ENCODE measurements at regions not wholly inside any gene's neighbourhood (a gene's known extent, or its start where the extent isn't known, plus 50 kb on each side); places are given as distances from the start of the nearest gene placed in this dataset.

DNA sequence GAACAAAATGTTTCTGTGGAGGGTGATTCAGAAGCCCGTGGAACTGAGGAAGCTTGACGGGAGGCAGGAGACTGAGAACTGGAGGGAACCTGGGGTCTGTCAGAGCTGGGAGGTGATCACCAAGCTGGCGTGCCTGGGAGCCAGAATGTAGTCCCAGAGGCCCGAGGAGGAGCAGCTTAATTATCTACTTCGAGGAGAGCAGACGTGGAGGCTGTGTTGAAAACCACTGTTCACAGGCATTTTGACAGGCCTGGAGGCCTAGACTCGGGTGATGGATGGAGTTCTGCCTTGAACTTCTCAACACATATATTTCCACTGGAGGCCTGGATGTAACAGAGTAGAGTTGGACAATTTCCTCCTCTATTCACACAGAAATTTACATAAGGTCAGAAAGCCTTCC is 177.7 kb upstream of the SALL1 start:
- FAIRE-seq (no peak), DNase-seq (ENCODE audit: insufficient read length) (no peak)
- TF ChIP-seq POLR2A (IDR thresholded peaks at IDR 0.05; ENCODE audit: low read depth, low read length) (no peak), TAF1 (IDR thresholded peaks at IDR 0.05; ENCODE audit: borderline replicate concordance, low read depth, low read length) (no peak), POLR2AphosphoS5 (IDR thresholded peaks at IDR 0.05; ENCODE audit: low read depth, low read length) (no peak)

DNA sequence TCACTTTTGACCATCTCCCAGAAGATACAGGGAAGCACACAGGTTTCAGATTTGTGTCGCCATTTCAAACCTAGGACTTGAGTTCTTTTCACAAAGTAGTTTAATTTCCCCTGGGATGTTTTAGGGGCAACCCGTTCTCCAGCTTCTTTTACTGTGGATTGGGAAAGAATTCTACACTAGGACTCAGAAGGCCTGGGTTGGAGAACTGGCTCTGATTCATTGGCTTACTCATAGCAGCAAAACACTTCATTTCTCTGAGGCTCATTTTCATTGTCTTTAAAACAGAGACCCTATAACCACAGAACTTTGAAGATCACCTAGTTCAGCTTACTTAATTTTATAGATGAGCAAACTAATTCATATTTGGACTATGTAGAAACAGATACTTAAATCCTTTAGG is 175.9 kb upstream of the SALL1 start:
- no peak for FAIRE-seq
- TF ChIP-seq POLR2A (IDR thresholded peaks at IDR 0.05; ENCODE audit: low read depth, low read length) (no peak), POLR2AphosphoS5 (IDR thresholded peaks at IDR 0.05; ENCODE audit: low read depth, low read length) (no peak), TAF1 (IDR thresholded peaks at IDR 0.05; ENCODE audit: borderline replicate concordance, low read depth, low read length) (no peak)
- no peak for DNase-seq (ENCODE audit: insufficient read length)

DNA sequence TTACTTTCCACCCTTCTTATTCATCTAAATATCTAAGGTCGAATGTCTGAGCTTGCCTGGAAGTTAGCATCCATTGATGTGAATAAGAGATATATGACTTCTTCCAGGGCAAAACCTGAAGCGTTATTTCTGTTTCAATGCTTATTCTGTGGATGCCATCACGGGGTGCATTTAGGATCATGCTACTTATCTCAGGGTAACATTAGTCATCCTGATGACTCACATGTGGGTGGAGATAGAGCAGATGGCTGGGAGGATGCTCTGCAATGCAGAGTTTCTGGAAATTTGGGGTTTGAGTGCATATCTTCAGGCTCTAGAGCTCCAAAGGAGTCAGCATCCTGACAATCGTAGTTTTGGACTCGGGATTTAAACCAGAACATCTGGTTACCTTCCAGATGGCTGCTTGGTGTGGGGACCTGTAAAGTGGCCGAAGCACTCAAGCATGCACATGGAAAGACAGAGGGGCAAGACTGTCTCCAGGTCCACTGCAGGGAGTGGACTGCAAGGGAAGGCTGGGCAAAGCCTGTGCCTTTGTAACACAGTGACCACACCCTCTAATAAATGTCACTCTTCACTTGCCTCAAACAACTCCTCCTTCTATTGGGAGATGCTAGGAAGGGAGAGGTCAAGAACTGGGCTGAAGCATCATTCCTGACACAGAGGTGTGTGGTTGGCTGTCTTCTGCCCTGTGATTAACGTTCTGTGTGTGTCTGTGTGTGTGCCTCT is 175.2 kb upstream of the SALL1 start:
- DNase-seq (ENCODE audit: insufficient read length) (no peak), FAIRE-seq (no peak)
- TF ChIP-seq POLR2AphosphoS5 (IDR thresholded peaks at IDR 0.05; ENCODE audit: low read depth, low read length) (no peak), POLR2A (IDR thresholded peaks at IDR 0.05; ENCODE audit: low read depth, low read length) (no peak), TAF1 (IDR thresholded peaks at IDR 0.05; ENCODE audit: borderline replicate concordance, low read depth, low read length) (no peak)

DNA sequence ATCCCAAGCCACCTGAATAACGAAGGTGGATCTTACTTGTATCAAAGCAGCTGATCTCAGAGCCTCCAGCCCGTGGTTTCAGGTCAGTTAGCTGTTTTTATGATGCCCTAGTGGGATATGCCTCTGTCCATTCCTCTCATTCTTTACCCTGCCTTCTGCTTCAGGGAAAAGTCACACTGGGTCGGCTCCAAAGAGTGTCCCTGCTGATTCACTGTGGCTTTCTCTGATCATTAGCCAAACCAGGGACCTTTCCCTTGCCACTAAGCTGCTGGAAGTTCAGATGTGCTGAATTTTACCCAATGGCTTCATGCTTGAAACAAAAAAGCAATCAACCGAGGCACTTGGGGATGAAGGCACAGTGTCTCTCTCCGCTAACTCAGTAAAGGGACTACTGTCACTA is 170.2 kb upstream of the SALL1 start:
- TF ChIP-seq POLR2AphosphoS5 (IDR thresholded peaks at IDR 0.05; ENCODE audit: low read depth, low read length) (no peak), TAF1 (IDR thresholded peaks at IDR 0.05; ENCODE audit: borderline replicate concordance, low read depth, low read length) (no peak), POLR2A (IDR thresholded peaks at IDR 0.05; ENCODE audit: low read depth, low read length) (no peak)
- no peak for FAIRE-seq
- DNase-seq (ENCODE audit: insufficient read length) = no peak

DNA sequence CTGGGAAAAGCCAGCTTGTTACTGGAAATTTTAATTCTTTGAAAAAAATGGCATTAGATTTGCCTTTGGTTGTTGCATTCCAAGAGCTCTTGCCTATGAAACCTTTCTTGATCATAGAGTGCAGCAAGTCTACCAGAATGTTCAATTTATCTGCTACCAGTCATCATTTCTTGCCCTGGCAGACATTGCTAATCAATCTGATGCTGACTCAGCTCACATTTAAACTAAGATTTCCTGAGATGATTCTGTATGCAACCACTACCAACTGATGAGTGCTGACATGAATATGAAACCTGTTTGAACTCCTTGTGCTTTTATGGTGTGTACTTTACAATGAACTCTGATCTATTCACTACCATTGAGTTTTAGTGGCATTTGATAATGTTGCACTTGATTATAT is 166.5 kb upstream of the SALL1 start:
- FAIRE-seq = no peak
- DNase-seq (ENCODE audit: insufficient read length) = no peak

DNA sequence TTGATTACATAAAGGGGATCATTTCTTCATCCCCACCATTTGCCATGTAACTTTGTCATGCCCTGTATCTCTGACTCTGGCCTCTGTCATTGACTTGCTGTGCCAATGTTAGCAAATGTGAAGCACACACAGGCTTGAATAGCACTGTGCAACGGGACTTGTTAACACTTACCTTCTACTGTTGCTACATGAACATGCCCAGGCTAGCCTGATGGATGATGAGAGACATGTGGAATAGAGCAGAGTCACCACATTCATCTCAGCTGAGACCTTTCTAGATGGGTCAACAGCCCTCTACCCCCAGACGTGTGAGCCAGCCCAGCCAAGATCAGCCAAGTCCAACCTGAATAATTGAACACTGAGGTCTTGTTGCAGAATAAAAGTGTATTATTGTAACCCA is 162.1 kb upstream of the SALL1 start:
- FAIRE-seq (no peak), DNase-seq (ENCODE audit: insufficient read length) (no peak)
- TF ChIP-seq TAF1 (IDR thresholded peaks at IDR 0.05; ENCODE audit: borderline replicate concordance, low read depth, low read length) (no peak), POLR2AphosphoS5 (IDR thresholded peaks at IDR 0.05; ENCODE audit: low read depth, low read length) (no peak), POLR2A (IDR thresholded peaks at IDR 0.05; ENCODE audit: low read depth, low read length) (no peak)

More for the DNA sequence above, 166.5 kb upstream of the SALL1 start:
- TF ChIP-seq POLR2A (IDR thresholded peaks at IDR 0.05; ENCODE audit: low read depth, low read length) = no peak
- TF ChIP-seq TAF1 (IDR thresholded peaks at IDR 0.05; ENCODE audit: borderline replicate concordance, low read depth, low read length) = no peak
- TF ChIP-seq POLR2AphosphoS5 (IDR thresholded peaks at IDR 0.05; ENCODE audit: low read depth, low read length) = no peak

DNA sequence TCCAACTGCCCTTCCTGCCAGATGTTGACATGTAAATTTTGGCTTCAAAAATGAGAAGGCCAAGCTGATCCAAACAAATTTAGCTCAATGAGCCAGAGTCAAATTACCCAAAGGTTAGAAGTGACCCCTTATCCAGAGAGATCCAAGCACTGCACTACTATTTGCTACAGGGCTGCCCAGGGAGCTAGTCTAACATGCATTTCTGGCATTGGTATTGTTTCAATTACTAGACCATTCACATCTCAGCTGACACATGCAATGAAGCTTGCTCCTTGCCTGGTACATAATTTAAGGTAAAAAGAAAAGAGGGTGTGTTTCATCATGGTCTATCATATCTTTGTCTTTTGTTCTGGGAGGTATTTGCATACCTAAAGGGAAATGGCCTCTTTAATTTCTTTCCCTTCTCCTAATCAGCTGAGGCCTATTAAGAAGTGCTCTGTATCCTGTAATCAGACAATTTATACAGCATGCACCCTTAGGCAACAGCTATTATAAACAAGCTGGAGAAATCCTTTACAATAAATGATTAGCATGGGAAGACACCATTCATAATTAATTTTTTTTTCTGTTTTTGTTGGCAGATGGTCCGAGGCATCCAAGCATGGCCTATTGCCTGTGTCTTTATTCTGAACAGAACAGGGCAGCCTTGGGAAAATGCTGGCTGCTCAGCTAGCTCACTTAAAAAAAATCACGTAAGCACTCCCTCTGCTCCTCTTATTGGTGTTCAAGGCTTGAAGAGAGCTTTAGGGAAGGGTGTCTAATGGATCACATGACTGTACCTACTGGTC is 161.5 kb upstream of the SALL1 start:
- DNase-seq (ENCODE audit: insufficient read length) (no peak), FAIRE-seq (no peak)
- TF ChIP-seq TAF1 (IDR thresholded peaks at IDR 0.05; ENCODE audit: borderline replicate concordance, low read depth, low read length) (no peak), POLR2AphosphoS5 (IDR thresholded peaks at IDR 0.05; ENCODE audit: low read depth, low read length) (no peak), POLR2A (IDR thresholded peaks at IDR 0.05; ENCODE audit: low read depth, low read length) (no peak)

DNA sequence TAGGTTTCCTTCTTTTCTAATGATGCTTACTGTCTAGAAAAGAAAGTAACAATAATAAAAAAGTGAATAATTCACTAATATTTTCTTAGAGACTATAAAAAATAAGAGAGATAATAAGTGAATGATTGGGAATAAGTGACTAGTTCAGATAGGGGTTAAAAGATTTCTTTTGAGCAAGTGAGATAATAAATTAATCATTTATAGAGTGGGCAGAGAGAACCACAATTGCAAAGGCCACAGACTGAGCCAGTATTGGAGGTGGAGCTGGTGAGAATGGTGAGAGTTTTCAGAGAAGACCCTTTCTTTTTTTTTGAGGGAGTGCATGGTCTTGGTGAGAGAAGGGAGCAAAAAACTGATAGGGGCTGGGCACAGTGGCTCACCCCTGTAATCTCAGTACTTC is 159.1 kb upstream of the SALL1 start:
- DNase-seq (ENCODE audit: insufficient read length) = no peak
- FAIRE-seq = no peak

DNA sequence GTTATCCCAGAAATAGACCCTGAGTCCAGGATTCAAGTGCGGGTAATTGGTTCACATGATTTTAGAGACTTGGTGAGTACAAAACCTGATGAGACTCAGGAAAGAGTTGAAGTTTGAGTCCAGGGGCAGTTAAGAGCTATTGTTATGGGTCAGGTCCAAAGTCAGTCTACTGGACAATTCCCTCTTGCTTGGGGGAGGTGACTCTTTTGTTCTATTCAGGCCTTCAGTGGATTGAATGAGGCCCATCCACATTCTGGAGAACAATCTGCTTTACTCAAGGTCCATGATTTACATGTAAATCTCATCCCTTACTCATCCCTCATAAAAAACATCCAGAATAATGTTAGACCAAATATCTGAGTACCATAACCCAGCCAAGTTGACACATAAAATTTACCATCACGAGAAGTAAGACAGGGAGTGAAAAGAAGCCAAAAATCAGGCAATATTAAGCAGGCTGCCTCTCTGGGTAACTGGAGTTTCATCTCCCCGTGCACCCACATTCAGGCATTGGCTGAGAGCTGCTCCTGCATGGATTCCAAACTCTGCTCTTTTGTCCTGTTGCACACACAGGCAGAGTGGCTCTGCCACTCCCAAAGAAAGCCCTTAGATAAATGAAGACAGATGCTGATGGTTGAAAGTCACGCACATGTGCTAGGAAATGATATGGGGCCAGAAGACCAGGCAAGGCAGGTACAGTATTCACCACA is 156.0 kb upstream of the SALL1 start:
- FAIRE-seq (no peak), DNase-seq (ENCODE audit: insufficient read length) (no peak)
- no peak for TF ChIP-seq POLR2A (IDR thresholded peaks at IDR 0.05; ENCODE audit: low read depth, low read length)
- TF ChIP-seq POLR2AphosphoS5 (IDR thresholded peaks at IDR 0.05; ENCODE audit: low read depth, low read length) = no peak
- TF ChIP-seq TAF1 (IDR thresholded peaks at IDR 0.05; ENCODE audit: borderline replicate concordance, low read depth, low read length) = no peak

More for the DNA sequence above, 159.1 kb upstream of the SALL1 start:
- TF ChIP-seq POLR2A (IDR thresholded peaks at IDR 0.05; ENCODE audit: low read depth, low read length) (no peak), POLR2AphosphoS5 (IDR thresholded peaks at IDR 0.05; ENCODE audit: low read depth, low read length) (no peak), TAF1 (IDR thresholded peaks at IDR 0.05; ENCODE audit: borderline replicate concordance, low read depth, low read length) (no peak)

DNA sequence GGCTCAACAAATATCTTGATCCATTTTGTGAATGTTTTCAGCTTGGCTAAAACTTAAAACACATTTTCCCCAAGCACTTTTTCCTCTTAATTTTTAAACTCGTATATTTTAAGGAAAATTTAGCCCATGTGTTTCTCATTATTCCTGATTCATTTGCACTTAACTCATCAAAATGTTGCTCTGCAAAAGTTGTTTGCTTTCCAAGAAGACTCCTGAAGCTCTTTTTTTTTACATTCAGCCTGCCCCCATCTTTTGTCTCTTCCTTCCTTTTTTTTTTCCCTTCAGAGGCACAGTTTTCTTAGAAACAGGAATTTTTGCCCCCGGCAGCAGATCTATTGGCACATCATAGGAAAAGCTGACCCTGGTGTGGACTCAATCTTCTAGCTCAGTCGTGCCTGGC is 155.0 kb upstream of the SALL1 start:
- FAIRE-seq (no peak), DNase-seq (ENCODE audit: insufficient read length) (no peak)
- TF ChIP-seq POLR2AphosphoS5 (IDR thresholded peaks at IDR 0.05; ENCODE audit: low read depth, low read length) (no peak), POLR2A (IDR thresholded peaks at IDR 0.05; ENCODE audit: low read depth, low read length) (no peak), TAF1 (IDR thresholded peaks at IDR 0.05; ENCODE audit: borderline replicate concordance, low read depth, low read length) (no peak)

DNA sequence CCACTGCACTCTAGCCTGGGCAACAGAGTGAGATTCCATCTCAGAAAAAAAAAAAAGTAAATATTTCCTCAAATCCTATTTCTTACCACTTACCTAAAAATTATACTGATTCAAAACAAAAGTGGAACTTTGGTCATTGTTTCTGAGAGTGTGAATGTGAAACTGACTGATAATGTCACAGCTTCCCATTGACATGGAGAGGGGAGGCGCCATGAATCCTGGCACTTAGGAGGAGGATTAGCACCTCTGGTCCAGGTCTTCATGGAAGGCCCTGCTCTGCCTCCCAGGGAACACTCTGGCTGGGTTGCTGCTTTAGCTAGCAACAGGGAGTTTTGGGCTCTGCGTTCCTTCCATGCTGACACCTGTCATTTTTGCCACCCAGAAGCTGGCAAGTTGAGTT is 154.3 kb upstream of the SALL1 start:
- no peak for DNase-seq (ENCODE audit: insufficient read length)
- no peak for FAIRE-seq
- TF ChIP-seq TAF1 (IDR thresholded peaks at IDR 0.05; ENCODE audit: borderline replicate concordance, low read depth, low read length) = no peak

Data from GM12892 (cell line).